ENCODE measurements at regions not wholly inside any gene's neighbourhood (a gene's known extent, or its start where the extent isn't known, plus 50 kb on each side); places are given as distances from the start of the nearest gene placed in this dataset.

- in situ Hi-C loops (cut with MboI; ENCODE audit: low sequenced_read_pairs in 4 of 4): no loop called here
- Histone ChIP-seq H3K27me3 (no peaks in the 10 kb centered on the region), H3K4me1 (no peaks in the 10 kb centered on the region), H3K9me3 (no peaks in the 10 kb centered on the region), H3K4me3 (no peak overlapping the region), H3K27ac (no peak overlapping the region), H3K36me3 (no peaks in the 10 kb centered on the region)
- TF ChIP-seq POLR2A (IDR thresholded peaks at IDR 0.05) (no peak), CTCF (IDR thresholded peaks at IDR 0.05 in 4 of 5, conservative IDR thresholded peaks at IDR 0.05 in 1 of 5) (no peak)
- ATAC-seq (no peak), DNase-seq (no peak)
- intact Hi-C loops (cut with DNase I; ENCODE audit: low total_unique reads): no loop called here
Measured at GRCh38 chr5:21097661-21098060, 1109.7 kb upstream of the CDH18 start.

- intact Hi-C loops (cut with DNase I; ENCODE audit: low total_unique reads): no loop called here
Measured at GRCh38 chr5:21094619-21095018, 1106.6 kb upstream of the CDH18 start.

GRCh38 chr5:21087766-21088165 lies 1099.8 kb upstream of the CDH18 start:
- H3K4me1 ChIP-seq: no peaks in the 10 kb centered on the region
- no peak for DNase-seq
- in situ Hi-C loops (cut with MboI; ENCODE audit: low sequenced_read_pairs in 4 of 4) (no loop called here), intact Hi-C loops (cut with DNase I; ENCODE audit: low total_unique reads) (no loop called here)
- ATAC-seq: no peak
- H3K36me3 ChIP-seq: no peaks in the 10 kb centered on the region
- no peaks in the 10 kb centered on the region for H3K9me3 ChIP-seq
- H3K27me3 ChIP-seq: no peaks in the 10 kb centered on the region
- H3K4me3 ChIP-seq: no peak overlapping the region
- no peak for TF ChIP-seq CTCF (IDR thresholded peaks at IDR 0.05 in 4 of 5, conservative IDR thresholded peaks at IDR 0.05 in 1 of 5)
- TF ChIP-seq POLR2A (IDR thresholded peaks at IDR 0.05): no peak
- no peak overlapping the region for H3K27ac ChIP-seq

More at GRCh38 chr5:21094619-21095018, 1106.6 kb upstream of the CDH18 start:
- Histone ChIP-seq H3K4me1 (no peaks in the 10 kb centered on the region), H3K27ac (no peak overlapping the region), H3K27me3 (no peaks in the 10 kb centered on the region), H3K9me3 (no peaks in the 10 kb centered on the region), H3K36me3 (no peaks in the 10 kb centered on the region), H3K4me3 (no peak overlapping the region)
- in situ Hi-C loops (cut with MboI; ENCODE audit: low sequenced_read_pairs in 4 of 4): no loop called here
- ATAC-seq: no peak
- no peak for TF ChIP-seq CTCF (IDR thresholded peaks at IDR 0.05 in 4 of 5, conservative IDR thresholded peaks at IDR 0.05 in 1 of 5)
- DNase-seq: no peak

GRCh38 chr5:21085791-21086190 lies 1097.8 kb upstream of the CDH18 start:
- H3K27ac ChIP-seq: no peak overlapping the region
- no peaks in the 10 kb centered on the region for H3K9me3 ChIP-seq
- no peak overlapping the region for H3K4me3 ChIP-seq
- DNase-seq: no peak
- no peak for ATAC-seq
- TF ChIP-seq CTCF (IDR thresholded peaks at IDR 0.05 in 4 of 5, conservative IDR thresholded peaks at IDR 0.05 in 1 of 5) (no peak), POLR2A (IDR thresholded peaks at IDR 0.05) (no peak)
- H3K4me1 ChIP-seq: no peaks in the 10 kb centered on the region
- no peaks in the 10 kb centered on the region for H3K27me3 ChIP-seq
- no peaks in the 10 kb centered on the region for H3K36me3 ChIP-seq
- intact Hi-C loops (cut with DNase I; ENCODE audit: low total_unique reads) (no loop called here), in situ Hi-C loops (cut with MboI; ENCODE audit: low sequenced_read_pairs in 4 of 4) (no loop called here)

GRCh38 chr5:21071986-21072385 lies 1084.0 kb upstream of the CDH18 start:
- H3K4me3 ChIP-seq: no peak overlapping the region
- ATAC-seq: no peak
- DNase-seq: no peak

More at GRCh38 chr5:21071986-21072385, 1084.0 kb upstream of the CDH18 start:
- Histone ChIP-seq H3K4me1 (no peaks in the 10 kb centered on the region), H3K36me3 (no peaks in the 10 kb centered on the region), H3K27me3 (no peaks in the 10 kb centered on the region), H3K9me3 (no peaks in the 10 kb centered on the region), H3K27ac (no peak overlapping the region)
- TF ChIP-seq POLR2A (IDR thresholded peaks at IDR 0.05) (no peak), CTCF (IDR thresholded peaks at IDR 0.05 in 4 of 5, conservative IDR thresholded peaks at IDR 0.05 in 1 of 5) (no peak)
- intact Hi-C loops (cut with DNase I; ENCODE audit: low total_unique reads): no loop called here
- in situ Hi-C loops (cut with MboI; ENCODE audit: low sequenced_read_pairs in 4 of 4): no loop called here
